Lower leg skin (tissue), 4 donors: ENCODE measurements at regions not wholly inside any gene's neighbourhood (a gene's known extent, or its start where the extent isn't known, plus 50 kb on each side); places are given as distances from the start of the nearest gene placed in this dataset.

Source experiments
- DNase-seq, 2 donors: peaks; one replicate each; pipeline ENCODE4 v3.0.0-alpha.2; 2019; ENCODE audit warnings: low spot score in 2 of 2
- H3K4me3 ChIP-seq: fragments of 200-600 bp; sonication (generic); 2 replicates; pipeline ENCODE4 v1.5.1; 2017; ENCODE audit warnings: mild to moderate bottlenecking, low read depth; ENCODE audit not compliant: poor library complexity, severe bottlenecking
- CTCF ChIP-seq, 3 donors: fragments of 450-650 bp; IDR thresholded peaks; one replicate each; pipeline ENCODE4 v1.5.1; 2016; ENCODE audit warnings: antibody characterized with exemption in 3 of 3, mild to moderate bottlenecking in 3 of 3, moderate library complexity in 2 of 3
- POLR2A ChIP-seq, 2 donors: fragments of 450-650 bp; IDR thresholded peaks; one replicate each; pipeline ENCODE4 v1.6.1; 2016 to 2017; ENCODE audit warnings: antibody characterized with exemption in 2 of 2, mild to moderate bottlenecking in 1 of 2, moderate library complexity in 1 of 2
- WGBS, 2 donors: methylation state at CpG; one replicate each; pipeline ENCODE4 v1.1.5; 2018; 5-methylcytosine and 5-hydroxymethylcytosine counted together
- intact Hi-C: fragments of 100-400 bp; cut with DNase I; formaldehyde crosslinking; loops from one replicate; pipeline ENCODE4 v1.15.0; 2023; ENCODE audit warnings: low total_unique reads
- microRNA-seq, 2 donors: library from miRNA; unstranded; fragments of <30 nt; microRNA quantifications; one replicate each; pipeline ENCODE4, GENCODE V29; 2016; ENCODE audit warnings: borderline replicate concordance in 2 of 2, borderline number of aligned reads in 1 of 2

GRCh38 chr2:111715987-111716904 is 167.7 kb downstream of the ANAPC1 start:
- intact Hi-C loops: no loop called here
- no peak overlapping the region for H3K4me3 ChIP-seq
- DNase-seq: no peak
- TF ChIP-seq CTCF (IDR thresholded peaks at IDR 0.05): no peak
- no peak for TF ChIP-seq POLR2A (IDR thresholded peaks at IDR 0.05)
- 74 to 78% methylated on average over 13 of the region's 13 CpGs for WGBS, 2 donors

GRCh38 chr2:111716905-111717775 is 166.9 kb downstream of the ANAPC1 start:
- intact Hi-C loops: no loop called here

More at GRCh38 chr2:111716905-111717775, 166.9 kb downstream of the ANAPC1 start:
- TF ChIP-seq POLR2A (IDR thresholded peaks at IDR 0.05): no peak
- TF ChIP-seq CTCF (IDR thresholded peaks at IDR 0.05): no peak
- no peak for DNase-seq
- no peak overlapping the region for H3K4me3 ChIP-seq
- WGBS, 2 donors: 84 to 88% methylated on average over 21 of the region's 21 CpGs

Small RNA genes lying in the stretch of these regions (microRNA-seq; reads per million reads assigned to microRNA genes)
- gene MIR4435-2: 0 reads per million in 2 donors
